PC-9 (cell line): ENCODE measurements at regions not wholly inside any gene's neighbourhood (a gene's known extent, or its start where the extent isn't known, plus 50 kb on each side); places are given as distances from the start of the nearest gene placed in this dataset.

Experiments used
- BruUV-seq: library from RNA; stranded (reverse); fragments of 400-500 nt; replicated peaks from 2 replicates; lab custom pipeline; 2021; lab: Mats Ljungman, UMichigan
- CTCF ChIA-PET: fragments of 300-600 bp; sonication (Branson Sonifier 250); formaldehyde crosslinking; loops from one replicate; lab custom pipeline; 2022; ENCODE audit warnings: antibody characterized with exemption; lab: Charles Lee
- POLR2A ChIA-PET: fragments of 300-600 bp; sonication (Branson Sonifier 250); formaldehyde crosslinking; loops from one replicate; lab custom pipeline; 2022; ENCODE audit warnings: antibody characterized with exemption; ENCODE audit not compliant: unreplicated experiment; lab: Charles Lee
- DNase-seq, 2 experiments: peaks; one replicate each; pipeline versions ENCODE4 v3.0.0 to v3.0.0-alpha.2; 2015 to 2022; ENCODE audit warnings: mixed read lengths in 1 of 2
- H2AFZ ChIP-seq: fragments of 200-600 bp; sonication (generic); 2 replicates; pipeline ENCODE4 v1.8.1; 2017; ENCODE audit warnings: antibody characterized with exemption
- H3F3A ChIP-seq: fragments of 200-600 bp; sonication (generic); 2 replicates; pipeline ENCODE4 v1.8.1; 2017; ENCODE audit warnings: antibody characterized with exemption, mild to moderate bottlenecking, low read depth; ENCODE audit not compliant: insufficient read depth
- H3K27ac ChIP-seq: fragments of 200-600 bp; sonication (generic); 2 replicates; pipeline ENCODE4 v1.6.1; 2016; ENCODE audit warnings: mixed run types
- H3K27me3 ChIP-seq: fragments of 200-600 bp; sonication (generic); 2 replicates; pipeline ENCODE4 v1.6.1; 2016; ENCODE audit warnings: low read depth, mixed run types; ENCODE audit not compliant: insufficient read depth
- H3K36me3 ChIP-seq: fragments of 200-600 bp; sonication (generic); 2 replicates; pipeline ENCODE4 v1.6.1; 2016; ENCODE audit warnings: low read depth, mixed run types
- H3K4me1 ChIP-seq: fragments of 200-600 bp; sonication (generic); replicated peaks from 2 replicates; pipeline ENCODE4 v1.6.1; 2016; ENCODE audit warnings: mixed run types; ENCODE audit not compliant: insufficient read depth
- H3K4me2 ChIP-seq: fragments of 200-600 bp; sonication (generic); 2 replicates; pipeline ENCODE4 v1.6.1; 2017; ENCODE audit warnings: mixed run types
- H3K4me3 ChIP-seq: fragments of 200-600 bp; sonication (generic); 2 replicates; pipeline ENCODE4 v1.6.1; 2016; ENCODE audit warnings: mixed run types
- H3K79me2 ChIP-seq: fragments of 200-600 bp; sonication (generic); 2 replicates; pipeline ENCODE4 v1.6.1; 2017; ENCODE audit warnings: low read depth, mixed run types
- H3K9me2 ChIP-seq: fragments of 200-600 bp; sonication (generic); 2 replicates; pipeline ENCODE4 v1.8.1; 2017; ENCODE audit warnings: mild to moderate bottlenecking; ENCODE audit not compliant: insufficient read depth
- H3K9me3 ChIP-seq: fragments of 200-600 bp; sonication (generic); 2 replicates; pipeline ENCODE4 v1.8.1; 2016; ENCODE audit warnings: low read depth; ENCODE audit not compliant: insufficient read depth
- H4K20me1 ChIP-seq: fragments of 200-600 bp; sonication (generic); 2 replicates; pipeline ENCODE4 v1.8.1; 2017; ENCODE audit not compliant: insufficient read depth
- CTCF ChIP-seq: fragments of 200-600 bp; sonication (generic); conservative IDR thresholded peaks from 2 replicates; pipeline ENCODE4 v1.6.1; 2017; ENCODE audit warnings: mixed run types, antibody characterized with exemption, mild to moderate bottlenecking, moderate library complexity
- EZH2 ChIP-seq: fragments of 200-600 bp; sonication (generic); IDR thresholded peaks from 2 replicates; pipeline ENCODE4 v1.8.0; 2017; ENCODE audit warnings: antibody characterized with exemption, low read depth
- intact Hi-C: fragments of 100-400 bp; cut with micrococcal nuclease; formaldehyde crosslinking; loops from one replicate; pipeline ENCODE4 v1.10.0; 2022; ENCODE audit not compliant: unreplicated experiment

DNA sequence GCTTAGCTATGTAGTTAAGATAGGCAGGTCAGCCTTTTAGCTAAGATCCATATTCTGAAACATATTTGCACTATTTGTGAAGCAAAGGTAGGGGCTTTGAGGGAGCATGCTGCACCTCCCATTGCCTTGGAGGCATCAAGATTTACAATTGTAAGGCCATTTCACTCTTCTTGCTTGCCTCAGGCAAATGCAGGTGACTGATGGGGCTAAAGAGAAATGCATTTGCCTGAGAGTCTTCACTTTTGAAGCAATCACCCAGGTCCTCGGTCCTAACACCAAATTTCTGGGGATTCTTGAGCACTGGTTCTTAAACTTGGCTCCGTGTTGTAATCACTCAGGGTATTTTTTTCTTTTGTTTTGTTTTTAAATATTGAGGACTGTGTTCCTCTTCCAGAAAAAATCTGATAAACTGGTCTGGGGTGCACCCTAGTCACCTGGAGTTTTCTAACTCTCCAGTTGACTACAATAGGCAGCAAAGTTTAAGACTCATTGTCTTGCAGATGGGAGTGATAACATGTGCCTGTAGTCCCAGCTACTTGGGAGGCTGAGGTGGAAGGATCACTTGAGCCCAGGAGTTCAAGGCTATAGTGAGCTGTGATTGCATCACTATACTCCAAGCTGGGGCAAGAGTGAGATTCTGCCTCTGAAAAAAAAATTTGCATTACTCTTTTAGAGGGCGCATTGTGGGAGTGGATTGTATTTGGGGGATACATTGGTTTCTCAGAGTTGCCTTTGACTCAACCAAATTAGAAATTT, 68.1 kb downstream of the EOMES start:
- ChIA-PET POLR2A (no interaction called here), CTCF (no interaction called here)
- no peaks in the 10 kb centered on the region for H3K4me1 ChIP-seq
- H3F3A ChIP-seq = no peaks in the 10 kb centered on the region
- no peaks in the 10 kb centered on the region for H4K20me1 ChIP-seq
- no peak for DNase-seq
- H3K27me3 ChIP-seq = no peaks in the 10 kb centered on the region
- H3K4me2 ChIP-seq = no peak overlapping the region
- H3K79me2 ChIP-seq = no peaks in the 10 kb centered on the region
- intact Hi-C loops = no loop called here
- H3K9me2 ChIP-seq = no peaks in the 10 kb centered on the region; the same call in 1 of the 2 replicates
- no peaks in the 10 kb centered on the region for H3K36me3 ChIP-seq
- BruUV-seq = no TSS peak
- no peak overlapping the region for H3K27ac ChIP-seq
- no peak overlapping the region for H2AFZ ChIP-seq
- no peak overlapping the region for H3K4me3 ChIP-seq
- no peaks in the 10 kb centered on the region for H3K9me3 ChIP-seq
- TF ChIP-seq EZH2 (no peak), CTCF (no peak)

DNA sequence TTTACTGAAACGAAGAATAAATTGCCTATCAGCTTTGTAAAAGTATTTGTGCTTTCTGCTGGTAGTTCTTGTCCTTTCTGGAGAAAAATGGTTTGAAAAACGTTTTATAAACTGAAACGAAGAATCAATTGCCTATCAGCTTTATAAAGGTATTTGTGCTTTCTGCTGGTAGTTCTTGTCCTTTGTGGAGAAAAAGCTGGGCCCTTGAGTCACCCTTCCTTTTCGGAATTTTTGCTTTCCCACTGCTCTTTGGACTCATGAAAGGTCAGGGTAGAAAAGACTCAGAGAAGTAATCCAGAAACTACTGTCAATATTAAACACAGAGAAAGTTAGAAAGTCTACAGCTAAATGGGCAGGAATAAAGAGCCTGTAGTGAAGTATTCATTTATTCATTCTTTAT, 72.8 kb downstream of the EOMES start:
- no peak overlapping the region for H2AFZ ChIP-seq
- no peaks in the 10 kb centered on the region for H3K79me2 ChIP-seq
- intact Hi-C loops = no loop called here
- H3K36me3 ChIP-seq = no peaks in the 10 kb centered on the region
- H3F3A ChIP-seq = no peaks in the 10 kb centered on the region
- no peaks in the 10 kb centered on the region for H4K20me1 ChIP-seq
- no peaks in the 10 kb centered on the region; the same call in 1 of the 2 replicates for H3K9me2 ChIP-seq
- POLR2A ChIA-PET = no interaction called here
- no peak for DNase-seq
- no peaks in the 10 kb centered on the region for H3K4me1 ChIP-seq
- no peak overlapping the region for H3K4me2 ChIP-seq
- H3K4me3 ChIP-seq = no peak overlapping the region
- TF ChIP-seq EZH2 (no peak), CTCF (no peak)
- H3K27ac ChIP-seq = no peak overlapping the region
- BruUV-seq = no TSS peak
- no peaks in the 10 kb centered on the region for H3K27me3 ChIP-seq
- CTCF ChIA-PET = no interaction called here
- no peaks in the 10 kb centered on the region for H3K9me3 ChIP-seq

DNA sequence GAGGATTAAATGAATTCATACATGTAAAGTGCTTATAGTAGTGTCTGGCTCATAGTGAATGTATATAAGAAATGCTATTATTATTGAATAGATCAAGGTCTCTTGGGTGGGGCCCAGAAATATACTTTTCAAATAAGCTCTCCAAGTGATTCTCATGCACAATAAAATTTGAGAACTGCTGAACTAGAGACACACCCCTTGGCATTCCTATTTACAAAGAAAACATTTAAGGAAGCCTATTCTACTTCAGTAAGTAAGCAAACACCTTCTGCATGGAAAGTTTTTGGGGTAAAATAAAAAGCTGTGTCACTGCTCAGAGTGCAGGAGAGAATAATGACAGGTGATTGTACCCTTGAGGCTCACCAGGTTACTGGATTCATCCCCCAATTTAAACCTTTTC, 75.2 kb downstream of the EOMES start:
- Histone ChIP-seq H3F3A (no peaks in the 10 kb centered on the region), H2AFZ (no peak overlapping the region; the same call in 1 of the 2 replicates), H3K4me3 (no peak overlapping the region), H4K20me1 (no peaks in the 10 kb centered on the region), H3K9me3 (no peaks in the 10 kb centered on the region), H3K79me2 (no peaks in the 10 kb centered on the region), H3K27ac (no peak overlapping the region), H3K9me2 (no peaks in the 10 kb centered on the region), H3K36me3 (no peaks in the 10 kb centered on the region), H3K4me2 (no peak overlapping the region), H3K4me1 (no peaks in the 10 kb centered on the region), H3K27me3 (no peaks in the 10 kb centered on the region)
- TF ChIP-seq EZH2 = no peak
- TF ChIP-seq CTCF = no peak
- intact Hi-C loops = no loop called here
- no TSS peak for BruUV-seq
- DNase-seq = no peak
- POLR2A ChIA-PET = no interaction called here
- CTCF ChIA-PET = no interaction called here
